ENCODE measurements at regions not wholly inside any gene's neighbourhood (a gene's known extent, or its start where the extent isn't known, plus 50 kb on each side); places are given as distances from the start of the nearest gene placed in this dataset.

DNA sequence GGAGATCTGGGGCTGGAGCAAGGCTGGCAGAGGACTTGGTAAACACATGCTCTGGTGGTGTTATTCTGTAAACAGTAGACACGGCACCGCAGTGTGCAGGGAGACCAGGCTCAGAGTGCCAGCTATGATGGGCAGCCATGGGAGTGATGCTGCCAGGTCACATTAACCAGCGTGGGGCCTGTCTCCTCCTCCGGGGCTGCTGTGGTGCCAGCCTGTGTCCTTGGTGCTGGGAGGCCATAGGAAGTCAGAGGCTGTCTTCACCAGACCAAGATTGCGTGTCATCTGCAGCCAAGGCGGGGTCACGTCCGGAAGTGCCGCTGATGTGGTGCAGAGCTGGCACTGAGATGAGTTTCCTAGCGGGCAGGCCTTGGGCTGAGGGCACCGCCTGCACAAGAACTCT lies 236.0 kb downstream of the GLRX3 start:
- DNase-seq = no peak

DNA sequence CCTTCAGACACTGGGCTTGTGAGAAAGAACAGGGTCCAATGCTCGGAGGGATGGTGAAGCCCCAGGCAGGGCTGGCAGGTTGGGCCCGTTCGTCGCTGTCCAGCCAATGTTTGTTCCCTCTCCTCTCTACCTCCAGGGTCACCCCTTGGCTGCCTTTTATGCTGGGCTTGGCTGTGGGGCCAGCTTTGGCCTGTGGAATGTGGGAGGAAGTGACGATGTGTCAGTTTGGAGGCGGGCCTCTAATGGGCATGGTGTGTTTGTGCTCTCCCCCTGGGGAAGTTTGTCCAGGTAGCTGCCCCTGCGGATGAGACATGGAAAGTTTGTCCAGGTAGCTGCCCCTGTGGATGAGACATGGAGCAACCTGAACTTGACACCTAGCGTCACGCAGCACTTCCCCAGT lies 236.7 kb downstream of the GLRX3 start:
- DNase-seq = no peak

- DNase-seq = no peak
Measured at GRCh38 chr10:130377986-130378540, 241.9 kb downstream of the GLRX3 start.

DNA sequence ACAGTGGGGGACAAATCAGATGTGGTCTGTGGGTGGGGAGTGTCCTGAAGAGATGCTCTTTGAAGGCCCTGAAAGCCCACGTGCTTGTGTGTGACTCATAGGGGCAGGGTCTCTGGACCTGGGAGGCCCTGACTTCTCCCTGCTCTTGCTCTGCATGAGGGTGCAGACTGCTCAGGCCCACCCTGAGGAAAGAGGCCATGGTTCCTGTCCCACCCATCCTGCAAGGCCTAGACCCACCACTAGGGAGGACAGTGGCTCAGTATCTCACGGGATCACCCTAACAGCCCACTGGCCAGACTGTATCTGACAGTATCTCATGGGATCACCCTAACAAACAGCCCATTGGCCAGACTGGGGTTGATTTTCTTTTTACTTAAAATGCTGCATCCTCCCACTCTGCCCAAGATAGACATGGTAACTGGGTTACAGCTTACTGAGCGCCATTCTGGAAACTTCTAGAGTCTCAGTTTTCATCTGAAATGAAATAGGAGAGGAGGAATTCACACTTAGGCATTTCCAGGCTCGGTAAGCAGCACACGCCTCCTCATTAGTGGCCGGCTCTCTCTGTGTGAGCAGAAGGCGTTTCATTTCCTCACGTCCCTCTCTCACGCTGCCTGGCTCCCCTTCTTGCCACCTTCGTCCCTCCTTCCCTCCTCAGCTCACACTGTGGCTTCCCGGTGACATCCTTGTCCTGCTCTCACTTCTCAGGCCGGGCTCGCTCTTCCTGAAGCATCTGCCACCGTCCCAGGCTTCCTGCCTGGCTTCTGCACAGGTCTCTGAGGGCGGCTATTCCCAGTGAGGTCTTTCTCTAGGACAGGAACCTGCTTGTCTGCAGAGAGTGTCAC lies 242.6 kb downstream of the GLRX3 start:
- DNase-seq = no peak

GRCh38 chr10:130380056-130380455 lies 243.9 kb downstream of the GLRX3 start:
- DNase-seq = no peak

GRCh38 chr10:130382031-130382430 lies 245.8 kb downstream of the GLRX3 start:
- no peak for DNase-seq

DNA sequence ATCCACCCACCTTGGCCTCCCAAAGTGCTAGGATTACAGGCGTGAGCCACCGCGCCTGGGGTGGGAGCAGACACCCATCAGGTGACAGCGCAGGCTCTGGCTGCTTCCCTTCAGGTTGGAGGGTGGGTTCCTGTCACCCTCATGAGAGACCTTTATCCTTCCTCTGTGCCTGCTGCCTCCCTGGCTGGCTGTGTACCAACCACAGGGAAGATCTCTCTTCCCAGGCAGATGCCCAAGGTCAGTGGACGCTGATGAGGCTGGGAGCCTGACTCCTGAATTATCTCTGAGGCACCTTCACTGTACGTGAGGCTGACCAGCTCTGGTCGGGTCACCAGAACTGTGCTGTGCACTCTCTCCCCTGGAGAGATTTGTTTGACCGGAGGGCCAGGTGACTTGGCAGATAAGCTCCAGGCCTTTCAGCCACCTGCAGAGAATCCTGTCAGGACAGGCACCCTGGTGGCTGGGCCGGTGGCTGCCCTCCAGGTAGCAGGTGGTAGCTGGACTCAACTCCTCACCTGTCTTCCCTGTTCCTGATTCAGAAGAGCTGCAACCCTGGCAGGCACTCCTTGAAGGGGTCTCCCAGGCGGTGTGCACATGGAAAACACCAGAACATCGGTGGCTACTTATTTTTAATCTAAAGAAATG lies 251.9 kb downstream of the GLRX3 start:
- no peak for DNase-seq

- DNase-seq = no peak
Measured at GRCh38 chr10:130388746-130389145, 252.6 kb downstream of the GLRX3 start.

GRCh38 chr10:130389906-130390305 lies 253.7 kb downstream of the GLRX3 start:
- no peak for DNase-seq

GRCh38 chr10:130392031-130392430 lies 255.8 kb downstream of the GLRX3 start:
- no peak for DNase-seq

GRCh38 chr10:130393342-130393741 lies 257.2 kb downstream of the GLRX3 start:
- DNase-seq = no peak

GRCh38 chr10:130394832-130395231 lies 258.6 kb downstream of the GLRX3 start:
- no peak for DNase-seq

- DNase-seq = no peak
Measured at GRCh38 chr10:130395248-130395936, 259.2 kb downstream of the GLRX3 start.

DNA sequence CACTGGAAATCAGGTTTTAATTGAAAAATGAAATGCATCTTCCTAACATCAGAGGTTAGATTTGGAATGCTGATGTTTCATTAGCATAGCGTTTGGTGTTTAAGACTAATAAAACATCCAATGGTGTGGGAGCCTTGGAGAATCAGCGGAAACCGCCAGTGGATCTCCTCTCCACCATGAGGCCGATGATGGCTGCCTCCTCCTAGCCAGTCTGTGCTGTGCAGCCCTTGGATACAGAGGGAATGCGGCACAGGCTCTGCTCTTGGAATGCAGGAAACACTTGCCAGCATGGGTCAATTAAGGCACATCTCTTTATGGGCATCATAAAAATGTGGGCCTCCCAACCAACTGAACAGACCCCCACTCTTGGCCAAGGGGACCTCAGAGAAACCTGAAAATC lies 259.9 kb downstream of the GLRX3 start:
- no peak for DNase-seq

DNA sequence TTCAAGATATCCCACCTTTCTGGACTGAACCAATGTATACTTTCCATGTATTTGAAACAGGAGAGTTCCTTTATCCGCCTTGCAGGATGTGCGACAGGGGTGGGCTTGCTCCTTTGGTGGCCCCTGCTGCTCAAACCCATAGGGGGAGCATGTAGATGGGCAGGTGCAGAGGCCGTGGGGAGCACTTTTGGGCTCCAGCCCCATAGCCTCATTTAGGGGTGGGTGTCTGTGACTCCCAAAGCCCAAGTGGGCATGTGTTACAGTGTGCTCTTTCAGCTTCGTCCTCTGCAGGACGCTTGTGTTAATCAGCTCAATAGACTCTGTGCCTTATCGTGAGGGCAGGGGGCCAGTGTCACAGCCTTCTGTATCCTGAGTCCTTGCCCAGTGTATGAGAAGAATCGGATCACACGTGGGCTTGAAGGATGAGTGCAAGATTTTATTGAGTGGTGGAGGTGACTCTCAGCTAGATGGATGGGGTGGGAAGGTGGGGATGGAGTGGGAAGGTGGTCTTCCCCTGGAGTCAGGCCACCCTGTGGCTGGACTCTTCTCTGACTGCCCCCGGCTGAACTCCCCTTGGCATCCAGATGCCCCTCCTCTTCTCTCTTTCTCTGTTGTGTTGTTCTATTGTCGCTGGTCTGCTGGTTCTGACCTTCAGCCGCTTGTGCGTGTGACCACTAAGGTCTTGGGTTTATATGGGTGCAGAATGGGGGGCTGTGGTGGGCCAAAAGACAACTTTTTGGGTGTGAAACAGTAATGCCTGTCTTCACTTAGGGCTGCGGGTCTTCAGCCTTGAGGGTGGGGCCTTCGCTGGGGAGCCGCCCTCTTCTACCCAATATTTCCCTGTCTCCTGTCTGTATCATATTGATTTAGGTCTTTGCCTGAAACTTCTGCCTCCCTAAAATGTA lies 262.2 kb downstream of the GLRX3 start:
- DNase-seq = no peak

DNA sequence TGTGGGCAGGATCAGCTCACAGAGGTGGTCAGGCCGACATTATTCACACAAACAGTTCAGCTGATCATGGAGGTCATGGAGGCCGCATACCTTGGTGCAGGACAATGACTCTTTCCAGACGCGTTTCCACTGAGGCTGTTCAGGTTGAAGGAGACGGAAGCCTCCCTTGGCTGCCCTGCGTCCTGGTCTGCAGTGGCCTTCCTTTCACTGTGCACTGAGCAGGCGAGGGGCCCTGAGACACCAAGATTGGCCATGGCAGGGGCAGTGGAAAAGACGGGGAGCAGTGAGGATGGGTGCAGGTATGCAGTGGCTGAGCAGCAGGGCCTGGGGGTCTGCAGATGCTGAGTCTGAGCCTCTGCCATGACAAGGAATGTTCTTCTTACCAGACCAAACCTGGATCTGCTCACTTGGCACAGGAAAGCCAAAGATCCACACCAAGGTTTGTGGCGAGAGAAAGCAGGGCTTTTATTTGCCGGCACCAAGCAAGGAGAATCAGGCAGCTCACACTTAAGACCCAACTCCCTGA lies 263.3 kb downstream of the GLRX3 start:
- DNase-seq = no peak

GRCh38 chr10:130400890-130401289 lies 264.7 kb downstream of the GLRX3 start:
- DNase-seq = no peak

- DNase-seq = no peak
Measured at GRCh38 chr10:130401860-130402765, 265.9 kb downstream of the GLRX3 start.

DNA sequence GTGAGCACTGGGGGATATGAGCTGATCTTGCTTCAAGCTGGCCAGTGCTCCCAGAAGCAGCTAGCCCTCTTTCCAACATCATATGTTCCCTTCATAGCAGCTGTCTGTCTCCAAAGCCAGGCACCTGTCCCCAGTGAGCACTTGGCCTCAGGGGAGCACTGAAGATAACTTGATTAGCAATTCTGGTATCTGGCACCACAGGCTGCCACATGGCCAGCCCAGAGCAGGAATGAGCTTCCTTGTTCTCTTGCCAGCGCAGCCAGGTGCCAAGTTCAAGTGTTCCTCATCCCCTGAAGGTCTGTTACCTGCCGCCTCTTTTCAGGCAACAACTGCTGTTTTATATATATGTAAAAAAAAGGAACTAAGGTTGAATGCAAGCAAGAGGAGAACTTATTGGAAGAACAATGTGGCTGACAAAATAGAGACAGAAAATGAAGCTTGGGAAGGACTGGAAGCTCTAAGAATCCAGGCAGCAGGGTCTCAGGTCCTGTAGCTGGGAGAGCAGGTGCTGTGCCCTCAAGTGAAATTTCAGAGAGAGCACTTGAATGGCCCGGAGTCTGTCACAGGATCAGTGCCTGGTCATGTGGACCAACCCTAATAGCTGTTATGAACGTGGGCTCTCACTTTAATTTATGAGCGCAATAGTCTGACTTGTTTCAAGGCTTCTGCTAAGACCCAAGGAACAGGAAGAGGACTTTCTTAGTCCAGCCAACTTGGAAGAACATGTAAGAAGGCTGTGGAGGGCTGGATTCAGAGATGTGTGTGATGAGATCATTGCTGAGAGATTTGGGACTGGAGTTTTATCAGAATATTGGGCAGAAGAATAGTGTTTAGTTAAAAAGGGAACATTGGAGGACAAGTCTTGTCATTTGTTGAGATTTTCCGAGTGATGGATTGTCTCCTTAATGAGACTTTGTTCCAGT lies 267.2 kb downstream of the GLRX3 start:
- DNase-seq = no peak

DNA sequence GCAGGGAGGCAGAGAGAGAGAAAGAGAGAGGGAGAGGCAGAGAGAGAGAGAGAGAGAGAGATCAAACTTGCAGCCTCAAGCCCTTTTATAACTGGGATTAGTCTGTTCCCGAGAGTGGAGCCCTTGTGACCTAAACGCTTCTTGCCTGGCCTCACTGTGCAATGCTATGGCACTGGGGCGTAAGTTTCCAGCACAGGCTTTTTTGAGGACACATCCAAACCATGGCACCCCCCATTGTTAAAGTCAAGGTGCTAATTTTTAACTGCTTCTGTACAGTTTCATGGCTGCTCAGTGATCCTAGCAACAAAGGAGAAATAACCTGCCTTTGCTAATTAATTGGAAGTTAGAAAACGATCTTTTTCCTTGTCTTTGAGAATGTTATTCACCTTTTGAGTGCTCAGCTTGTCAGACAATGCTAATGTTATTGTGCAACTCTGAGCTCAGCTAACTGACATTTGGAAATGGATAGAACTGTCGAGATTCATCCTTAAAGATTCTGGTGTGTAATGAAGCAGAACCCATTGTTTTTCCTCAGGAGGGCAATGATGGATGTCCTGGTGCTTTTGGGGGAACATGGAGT lies 268.4 kb downstream of the GLRX3 start:
- DNase-seq = no peak
